GM12873 (cell line): ENCODE measurements at regions not wholly inside any gene's neighbourhood (a gene's known extent, or its start where the extent isn't known, plus 50 kb on each side); places are given as distances from the start of the nearest gene placed in this dataset.

Source experiments
- CTCF ChIP-seq: IDR thresholded peaks from 2 replicates; pipeline ENCODE4 v1.5.1; 2012; ENCODE audit warnings: low read depth, mild to moderate bottlenecking, moderate library complexity, low read length, control low read depth; ENCODE audit not compliant: insufficient read depth; ENCODE audit errors: missing control alignments

GRCh38 chr4:132108784-132109183 lies 1040.3 kb upstream of the PCDH10 start:
- no peak for TF ChIP-seq CTCF

GRCh38 chr4:132114885-132115284 lies 1034.2 kb upstream of the PCDH10 start:
- TF ChIP-seq CTCF, result no peak

- no peak for TF ChIP-seq CTCF
These were observed 1025.0 kb upstream of the PCDH10 start for GRCh38 chr4:132123870-132124623.

GRCh38 chr4:132124624-132124974 lies 1024.5 kb upstream of the PCDH10 start:
- TF ChIP-seq CTCF, result no peak

- no peak for TF ChIP-seq CTCF
These were observed 1024.0 kb upstream of the PCDH10 start for GRCh38 chr4:132125131-132125530.

GRCh38 chr4:132132433-132132832 lies 1016.7 kb upstream of the PCDH10 start:
- TF ChIP-seq CTCF, result no peak

GRCh38 chr4:132169660-132170059 lies 979.4 kb upstream of the PCDH10 start:
- TF ChIP-seq CTCF, result no peak
